ENCODE measurements at regions not wholly inside any gene's neighbourhood (a gene's known extent, or its start where the extent isn't known, plus 50 kb on each side); places are given as distances from the start of the nearest gene placed in this dataset.

- Histone ChIP-seq H4K20me1 (ENCODE audit: low read length) (no peaks in the 10 kb centered on the region), H3K9ac (ENCODE audit: low read length) (no peak overlapping the region), H3K36me3 (ENCODE audit: low read depth, low read length) (no peaks in the 10 kb centered on the region), H2AFZ (ENCODE audit: low read length) (no peak overlapping the region), H3K79me2 (ENCODE audit: low read length) (no peaks in the 10 kb centered on the region), H3K27ac (ENCODE audit: low read length) (no peak overlapping the region), H3K9me3 (ENCODE audit: low read length) (no peaks in the 10 kb centered on the region), H3F3A (ENCODE audit: low read length, unreplicated experiment) (no peaks in the 10 kb centered on the region), H3K4me2 (ENCODE audit: low read length) (no peak overlapping the region), H3K4me1 (ENCODE audit: insufficient read depth, low read length) (no peaks in the 10 kb centered on the region), H3K27me3 (ENCODE audit: low read length) (no peaks in the 10 kb centered on the region), H3K9me2 (replicated peaks; ENCODE audit: low read length) (no peaks in the 10 kb centered on the region), H3K4me3 (ENCODE audit: low read length) (no peak overlapping the region)
- DNase-seq (no peak), ATAC-seq (no peak)
- TF ChIP-seq EZH2phosphoT487 (IDR thresholded peaks at IDR 0.05; ENCODE audit: borderline replicate concordance, low read length) (no peak), EZH2 (IDR thresholded peaks at IDR 0.05; ENCODE audit: low read length, unreplicated experiment) (no peak)
- TF ChIP-seq, protein P1, sequence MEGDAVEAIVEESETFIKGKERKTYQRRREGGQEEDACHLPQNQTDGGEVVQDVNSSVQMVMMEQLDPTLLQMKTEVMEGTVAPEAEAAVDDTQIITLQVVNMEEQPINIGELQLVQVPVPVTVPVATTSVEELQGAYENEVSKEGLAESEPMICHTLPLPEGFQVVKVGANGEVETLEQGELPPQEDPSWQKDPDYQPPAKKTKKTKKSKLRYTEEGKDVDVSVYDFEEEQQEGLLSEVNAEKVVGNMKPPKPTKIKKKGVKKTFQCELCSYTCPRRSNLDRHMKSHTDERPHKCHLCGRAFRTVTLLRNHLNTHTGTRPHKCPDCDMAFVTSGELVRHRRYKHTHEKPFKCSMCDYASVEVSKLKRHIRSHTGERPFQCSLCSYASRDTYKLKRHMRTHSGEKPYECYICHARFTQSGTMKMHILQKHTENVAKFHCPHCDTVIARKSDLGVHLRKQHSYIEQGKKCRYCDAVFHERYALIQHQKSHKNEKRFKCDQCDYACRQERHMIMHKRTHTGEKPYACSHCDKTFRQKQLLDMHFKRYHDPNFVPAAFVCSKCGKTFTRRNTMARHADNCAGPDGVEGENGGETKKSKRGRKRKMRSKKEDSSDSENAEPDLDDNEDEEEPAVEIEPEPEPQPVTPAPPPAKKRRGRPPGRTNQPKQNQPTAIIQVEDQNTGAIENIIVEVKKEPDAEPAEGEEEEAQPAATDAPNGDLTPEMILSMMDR (conservative IDR thresholded peaks at IDR 0.05; ENCODE audit: low read depth, low read length): no peak
- CTCF ChIA-PET: no interaction called here
- intact Hi-C loops (cut with micrococcal nuclease): no loop called here
- POLR2A ChIA-PET (ENCODE audit: unreplicated experiment): no interaction called here
- no TSS peak for BruUV-seq (replicated peaks)
Measured at GRCh38 chr2:234790380-234790779, 161.4 kb upstream of the SH3BP4 start.

- intact Hi-C loops (cut with micrococcal nuclease): no loop called here
- H3K9me2 ChIP-seq (replicated peaks; ENCODE audit: low read length): no peaks in the 10 kb centered on the region
- no peaks in the 10 kb centered on the region for H3K9me3 ChIP-seq (ENCODE audit: low read length)
- no peaks in the 10 kb centered on the region for H3K36me3 ChIP-seq (ENCODE audit: low read depth, low read length)
- H3K27me3 ChIP-seq (ENCODE audit: low read length): no peaks in the 10 kb centered on the region
- no peaks in the 10 kb centered on the region for H3K79me2 ChIP-seq (ENCODE audit: low read length)
- H3K9ac ChIP-seq (ENCODE audit: low read length): no peak overlapping the region
- H3K4me2 ChIP-seq (ENCODE audit: low read length): no peak overlapping the region
- CTCF ChIA-PET: no interaction called here
- DNase-seq: no peak
- TF ChIP-seq, protein P1 (conservative IDR thresholded peaks at IDR 0.05; ENCODE audit: low read depth, low read length): no peak
- TF ChIP-seq EZH2phosphoT487 (IDR thresholded peaks at IDR 0.05; ENCODE audit: borderline replicate concordance, low read length) (no peak), EZH2 (IDR thresholded peaks at IDR 0.05; ENCODE audit: low read length, unreplicated experiment) (no peak)
- H4K20me1 ChIP-seq (ENCODE audit: low read length): no peaks in the 10 kb centered on the region
- no peaks in the 10 kb centered on the region for H3F3A ChIP-seq (ENCODE audit: low read length, unreplicated experiment)
- no peak overlapping the region for H3K4me3 ChIP-seq (ENCODE audit: low read length)
- H2AFZ ChIP-seq (ENCODE audit: low read length): no peak overlapping the region
- ATAC-seq: no peak
- BruUV-seq (replicated peaks): no TSS peak
- no peaks in the 10 kb centered on the region for H3K4me1 ChIP-seq (ENCODE audit: insufficient read depth, low read length)
- no peak overlapping the region for H3K27ac ChIP-seq (ENCODE audit: low read length)
- POLR2A ChIA-PET (ENCODE audit: unreplicated experiment): no interaction called here
Measured at GRCh38 chr2:234789556-234790325, 162.1 kb upstream of the SH3BP4 start.

DNA sequence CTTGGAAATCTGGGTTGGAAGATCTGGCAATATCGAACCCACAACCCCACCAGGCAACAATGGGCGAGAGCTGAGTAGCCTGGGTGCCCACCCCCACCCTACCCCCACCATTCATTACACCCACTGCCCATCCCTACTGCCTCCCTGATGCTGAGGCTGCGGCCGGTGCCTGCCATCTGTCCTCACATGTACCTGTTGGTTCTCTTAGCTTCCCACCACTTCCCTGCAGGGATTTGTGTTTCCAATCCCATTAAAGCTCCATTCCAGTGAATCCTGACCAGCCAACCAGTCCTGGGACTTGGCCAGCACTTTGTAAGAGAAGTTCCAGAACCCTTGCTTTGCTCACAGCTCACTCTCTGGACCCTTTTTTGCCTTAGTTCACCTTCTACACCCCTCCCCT lies 163.0 kb upstream of the SH3BP4 start:
- no peak overlapping the region for H3K9ac ChIP-seq (ENCODE audit: low read length)
- no peaks in the 10 kb centered on the region for H3K79me2 ChIP-seq (ENCODE audit: low read length)
- no peak for TF ChIP-seq EZH2 (IDR thresholded peaks at IDR 0.05; ENCODE audit: low read length, unreplicated experiment)
- TF ChIP-seq, protein P1 (conservative IDR thresholded peaks at IDR 0.05; ENCODE audit: low read depth, low read length): no peak
- TF ChIP-seq EZH2phosphoT487 (IDR thresholded peaks at IDR 0.05; ENCODE audit: borderline replicate concordance, low read length): no peak
- no peaks in the 10 kb centered on the region for H3F3A ChIP-seq (ENCODE audit: low read length, unreplicated experiment)
- no TSS peak for BruUV-seq (replicated peaks)
- no peak overlapping the region for H2AFZ ChIP-seq (ENCODE audit: low read length)
- no peaks in the 10 kb centered on the region for H3K9me3 ChIP-seq (ENCODE audit: low read length)
- no peaks in the 10 kb centered on the region for H4K20me1 ChIP-seq (ENCODE audit: low read length)
- ATAC-seq (no peak), DNase-seq (no peak)
- POLR2A ChIA-PET (ENCODE audit: unreplicated experiment): no interaction called here
- CTCF ChIA-PET: no interaction called here
- no peak overlapping the region for H3K4me2 ChIP-seq (ENCODE audit: low read length)
- H3K4me3 ChIP-seq (ENCODE audit: low read length): no peak overlapping the region
- no peaks in the 10 kb centered on the region for H3K9me2 ChIP-seq (replicated peaks; ENCODE audit: low read length)
- intact Hi-C loops (cut with micrococcal nuclease): no loop called here
- no peak overlapping the region for H3K27ac ChIP-seq (ENCODE audit: low read length)
- H3K27me3 ChIP-seq (ENCODE audit: low read length): no peaks in the 10 kb centered on the region
- H3K4me1 ChIP-seq (ENCODE audit: insufficient read depth, low read length): no peaks in the 10 kb centered on the region
- H3K36me3 ChIP-seq (ENCODE audit: low read depth, low read length): no peaks in the 10 kb centered on the region
